Astrocyte of the cerebellum (primary cell): ENCODE measurements at regions not wholly inside any gene's neighbourhood (a gene's known extent, or its start where the extent isn't known, plus 50 kb on each side); places are given as distances from the start of the nearest gene placed in this dataset.
"Not testable (repeated sequence)": the region's sequence is repeated elsewhere in the genome, so short reads cannot be mapped to it uniquely, and the experiment has no call there.

Experiments used
- DNase-seq: peaks from one replicate; pipeline ENCODE4 v3.0.0-alpha.2; 2011; ENCODE audit warnings: low read depth
- H3K4me3 ChIP-seq: 2 replicates; pipeline ENCODE4 v1.5.1; 2011; ENCODE audit warnings: mild to moderate bottlenecking, low read depth, low read length, moderate library complexity
- in situ Hi-C: cut with HindIII; loops from 2 replicates; pipeline ENCODE4 v1.10.0; 2017; ENCODE audit warnings: low sequenced_read_pairs
- TF ChIP-seq, protein P1 (sequence below): IDR thresholded peaks from 2 replicates; pipeline ENCODE4 v1.5.1; 2012; ENCODE audit warnings: low read length, low read depth, moderate library complexity, mild to moderate bottlenecking; ENCODE audit errors: missing control alignments

DNA sequence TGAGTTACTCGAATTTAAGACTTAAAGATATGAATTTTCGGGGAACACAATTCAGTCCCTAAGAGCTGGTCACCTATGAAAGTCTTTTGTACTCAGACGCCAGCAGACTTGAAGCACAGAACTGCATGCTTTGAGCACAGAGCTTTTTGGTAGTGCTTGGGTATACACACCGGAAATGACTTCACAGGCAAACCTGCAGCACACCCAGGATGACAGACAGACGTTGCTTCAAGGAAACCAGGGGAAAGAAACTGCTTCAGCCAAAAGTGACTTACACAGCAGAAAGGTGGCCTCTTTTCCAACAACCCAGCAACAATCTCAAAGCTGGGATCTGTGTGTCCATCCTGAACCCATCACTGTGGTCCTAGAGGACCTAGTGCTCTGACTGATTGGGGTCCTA, 975.1 kb downstream of the AACS start:
- TF ChIP-seq, protein P1, sequence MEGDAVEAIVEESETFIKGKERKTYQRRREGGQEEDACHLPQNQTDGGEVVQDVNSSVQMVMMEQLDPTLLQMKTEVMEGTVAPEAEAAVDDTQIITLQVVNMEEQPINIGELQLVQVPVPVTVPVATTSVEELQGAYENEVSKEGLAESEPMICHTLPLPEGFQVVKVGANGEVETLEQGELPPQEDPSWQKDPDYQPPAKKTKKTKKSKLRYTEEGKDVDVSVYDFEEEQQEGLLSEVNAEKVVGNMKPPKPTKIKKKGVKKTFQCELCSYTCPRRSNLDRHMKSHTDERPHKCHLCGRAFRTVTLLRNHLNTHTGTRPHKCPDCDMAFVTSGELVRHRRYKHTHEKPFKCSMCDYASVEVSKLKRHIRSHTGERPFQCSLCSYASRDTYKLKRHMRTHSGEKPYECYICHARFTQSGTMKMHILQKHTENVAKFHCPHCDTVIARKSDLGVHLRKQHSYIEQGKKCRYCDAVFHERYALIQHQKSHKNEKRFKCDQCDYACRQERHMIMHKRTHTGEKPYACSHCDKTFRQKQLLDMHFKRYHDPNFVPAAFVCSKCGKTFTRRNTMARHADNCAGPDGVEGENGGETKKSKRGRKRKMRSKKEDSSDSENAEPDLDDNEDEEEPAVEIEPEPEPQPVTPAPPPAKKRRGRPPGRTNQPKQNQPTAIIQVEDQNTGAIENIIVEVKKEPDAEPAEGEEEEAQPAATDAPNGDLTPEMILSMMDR: no peak
- H3K4me3 ChIP-seq: no peak overlapping the region
- in situ Hi-C loops: no loop called here
- DNase-seq: no peak

DNA sequence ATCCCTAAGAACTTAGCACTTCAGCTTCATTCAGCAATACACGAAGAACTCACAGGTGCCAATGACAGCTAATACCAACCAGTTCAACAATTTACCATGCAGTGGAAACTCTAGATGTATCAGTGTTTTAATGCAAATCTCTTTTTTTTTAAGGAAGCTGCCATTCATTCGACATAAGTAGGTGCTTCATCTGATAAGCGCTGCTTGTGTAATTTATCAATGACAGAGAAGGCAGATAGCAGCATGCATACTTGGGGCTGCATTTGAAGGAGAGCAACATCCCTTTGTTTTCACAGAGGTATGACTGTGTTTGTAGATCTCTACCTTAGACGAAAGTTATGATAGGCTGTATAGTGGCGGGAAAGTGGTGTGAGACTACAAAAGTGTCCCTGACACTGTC, 977.1 kb downstream of the AACS start:
- in situ Hi-C loops: no loop called here
- TF ChIP-seq, protein P1: no peak

DNA sequence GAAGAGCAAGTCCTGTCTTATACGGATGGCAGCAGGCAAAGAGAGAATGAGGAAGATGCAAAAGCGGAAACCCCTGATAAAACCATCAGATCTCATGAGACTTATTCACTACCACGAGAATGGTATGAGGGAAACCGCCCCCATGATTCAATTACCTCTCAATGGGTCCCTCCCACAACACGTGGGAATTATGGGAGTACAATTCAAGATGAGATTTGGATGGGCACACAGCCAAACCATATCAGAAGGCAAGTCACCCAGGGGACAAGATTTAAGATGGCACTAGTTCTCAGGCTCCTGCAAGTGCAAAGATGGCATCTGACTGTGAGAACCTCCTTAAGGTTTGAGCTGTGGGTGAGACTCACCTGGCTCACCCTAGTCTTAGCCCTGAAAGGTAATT, 984.3 kb downstream of the AACS start:
- H3K4me3 ChIP-seq, DNase-seq, in situ Hi-C loops: not testable (repeated sequence)

More for the DNA sequence above, 977.1 kb downstream of the AACS start:
- DNase-seq: no peak
- H3K4me3 ChIP-seq: no peak overlapping the region

DNA sequence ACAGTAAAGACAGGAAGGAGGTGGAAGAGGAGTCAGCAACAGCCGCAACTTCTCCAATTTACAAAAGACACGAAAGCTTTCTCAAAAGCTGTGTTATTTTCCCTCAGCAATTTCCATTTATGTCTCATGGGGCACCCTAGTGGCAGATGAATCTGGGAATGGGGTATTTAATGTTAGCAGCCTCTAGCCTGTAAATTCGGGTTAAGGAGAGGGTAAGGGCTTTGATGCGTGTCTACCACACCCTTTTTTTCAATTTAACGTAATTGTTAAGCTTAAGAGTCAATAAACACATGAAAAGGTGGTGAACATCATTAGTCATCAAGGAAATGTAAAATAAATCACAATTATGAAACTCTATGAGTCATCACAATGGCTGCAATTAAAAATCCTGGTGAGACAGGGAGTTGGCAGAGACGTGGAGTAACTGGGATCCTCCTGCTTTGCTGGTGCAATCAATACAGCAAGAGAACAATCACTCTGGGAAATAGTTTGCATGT, 986.4 kb downstream of the AACS start:
- in situ Hi-C loops: no loop called here
- peak; percentile 86 for DNase-seq
- TF ChIP-seq, protein P1: peak; percentile 50

DNA sequence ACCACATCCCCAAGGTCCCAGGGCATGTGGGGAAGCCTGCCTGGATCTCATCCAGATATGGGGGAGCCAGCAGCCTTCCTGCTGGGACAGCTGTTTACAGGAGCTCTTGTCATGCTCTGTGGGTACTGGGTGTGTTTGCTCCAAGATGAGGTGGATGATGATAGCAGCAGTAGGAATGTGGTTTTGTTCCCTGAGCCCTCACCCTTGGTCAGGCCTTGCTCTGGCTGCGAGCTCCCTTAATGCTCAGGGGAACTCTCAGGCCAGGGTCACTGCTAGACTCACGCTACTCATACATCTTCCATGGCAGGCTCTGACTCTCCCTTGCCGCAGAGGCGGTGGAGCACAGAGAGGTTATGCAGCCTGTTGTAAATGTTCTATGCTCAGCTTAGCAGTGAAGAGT, 990.3 kb downstream of the AACS start:
- DNase-seq: peak; percentile 92
- in situ Hi-C loops: no loop called here
- TF ChIP-seq, protein P1: no peak
- H3K4me3 ChIP-seq: no peak overlapping the region

More for the DNA sequence above, 986.4 kb downstream of the AACS start:
- no peak overlapping the region for H3K4me3 ChIP-seq

DNA sequence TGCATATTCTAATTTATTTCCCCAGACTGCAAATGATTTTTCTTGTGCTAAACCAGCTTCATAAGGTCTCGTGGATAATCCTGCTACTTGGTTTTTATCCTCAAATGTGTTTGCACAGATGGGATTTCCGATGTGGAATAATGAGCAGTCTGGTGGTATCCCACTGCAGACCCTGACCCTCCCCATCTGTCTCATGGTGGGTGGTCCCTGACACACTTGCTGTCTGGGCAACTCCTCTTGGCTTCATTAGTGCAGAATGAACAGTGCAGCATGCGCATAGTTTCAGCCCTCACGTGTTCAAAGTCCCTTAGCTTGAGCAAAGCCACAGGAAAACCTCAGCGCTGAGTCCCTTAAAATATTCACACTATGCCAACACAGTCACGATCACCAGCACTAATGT, 996.5 kb downstream of the AACS start:
- TF ChIP-seq, protein P1: no peak
- DNase-seq: no peak
- in situ Hi-C loops: no loop called here
- H3K4me3 ChIP-seq: no peak overlapping the region

DNA sequence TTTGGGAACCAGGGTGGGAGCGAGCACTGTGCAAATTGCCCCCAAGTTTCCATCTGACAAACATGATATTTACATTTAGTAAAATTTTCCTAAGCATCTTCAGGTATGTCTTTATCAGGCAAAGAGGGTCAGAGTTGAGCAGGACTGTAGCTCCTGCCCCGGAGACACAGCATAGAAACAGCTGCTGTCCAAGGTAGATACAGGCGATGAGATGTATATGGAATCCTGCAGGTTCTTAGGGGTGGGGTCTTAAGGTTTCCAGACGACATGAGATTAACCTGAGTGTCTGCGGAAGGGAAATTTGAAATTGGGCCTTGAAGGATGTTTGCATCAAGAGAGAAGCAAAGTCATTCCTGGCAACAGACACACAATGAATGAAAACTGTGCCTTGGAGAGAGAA, 998.8 kb downstream of the AACS start:
- TF ChIP-seq, protein P1: no peak
- no peak overlapping the region for H3K4me3 ChIP-seq
- DNase-seq: no peak
- in situ Hi-C loops: no loop called here
